ENCODE measurements at regions not wholly inside any gene's neighbourhood (a gene's known extent, or its start where the extent isn't known, plus 50 kb on each side); places are given as distances from the start of the nearest gene placed in this dataset.

DNA sequence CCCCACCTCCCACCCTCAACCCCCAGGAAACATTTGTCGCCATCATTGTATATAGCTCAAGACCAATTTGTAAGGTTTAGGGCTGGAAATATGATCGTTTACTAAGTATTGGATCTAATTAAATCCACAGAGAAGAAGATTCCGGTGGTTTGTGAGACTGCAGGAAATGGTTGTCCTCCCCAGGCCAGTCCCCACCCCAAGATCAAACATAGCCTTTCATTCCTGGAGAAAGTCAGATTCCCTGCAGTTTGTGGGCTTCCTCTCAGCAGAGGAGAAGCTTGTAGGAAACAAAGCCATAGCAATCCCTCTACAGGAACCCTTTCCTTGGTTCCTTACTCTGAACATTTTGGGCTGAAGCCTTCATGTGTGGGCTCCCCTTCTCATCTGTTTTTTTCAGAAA is 79.2 kb upstream of the TBCA start:
- TF ChIP-seq, protein P1, sequence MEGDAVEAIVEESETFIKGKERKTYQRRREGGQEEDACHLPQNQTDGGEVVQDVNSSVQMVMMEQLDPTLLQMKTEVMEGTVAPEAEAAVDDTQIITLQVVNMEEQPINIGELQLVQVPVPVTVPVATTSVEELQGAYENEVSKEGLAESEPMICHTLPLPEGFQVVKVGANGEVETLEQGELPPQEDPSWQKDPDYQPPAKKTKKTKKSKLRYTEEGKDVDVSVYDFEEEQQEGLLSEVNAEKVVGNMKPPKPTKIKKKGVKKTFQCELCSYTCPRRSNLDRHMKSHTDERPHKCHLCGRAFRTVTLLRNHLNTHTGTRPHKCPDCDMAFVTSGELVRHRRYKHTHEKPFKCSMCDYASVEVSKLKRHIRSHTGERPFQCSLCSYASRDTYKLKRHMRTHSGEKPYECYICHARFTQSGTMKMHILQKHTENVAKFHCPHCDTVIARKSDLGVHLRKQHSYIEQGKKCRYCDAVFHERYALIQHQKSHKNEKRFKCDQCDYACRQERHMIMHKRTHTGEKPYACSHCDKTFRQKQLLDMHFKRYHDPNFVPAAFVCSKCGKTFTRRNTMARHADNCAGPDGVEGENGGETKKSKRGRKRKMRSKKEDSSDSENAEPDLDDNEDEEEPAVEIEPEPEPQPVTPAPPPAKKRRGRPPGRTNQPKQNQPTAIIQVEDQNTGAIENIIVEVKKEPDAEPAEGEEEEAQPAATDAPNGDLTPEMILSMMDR (IDR thresholded peaks at IDR 0.05): no peak
- TF ChIP-seq POLR2A (IDR thresholded peaks at IDR 0.05): no peak

Data from testis (tissue), 2 donors.